HG02571 (cell line): ENCODE measurements at regions not wholly inside any gene's neighbourhood (a gene's known extent, or its start where the extent isn't known, plus 50 kb on each side); places are given as distances from the start of the nearest gene placed in this dataset.

Experiments used
- ATAC-seq: cut with Tn5 transposase; IDR thresholded peaks from one replicate; pipeline ENCODE4 v1.9.1; 2021; ENCODE audit warnings: mild to moderate bottlenecking, moderate library complexity; ENCODE audit not compliant: unreplicated experiment

DNA sequence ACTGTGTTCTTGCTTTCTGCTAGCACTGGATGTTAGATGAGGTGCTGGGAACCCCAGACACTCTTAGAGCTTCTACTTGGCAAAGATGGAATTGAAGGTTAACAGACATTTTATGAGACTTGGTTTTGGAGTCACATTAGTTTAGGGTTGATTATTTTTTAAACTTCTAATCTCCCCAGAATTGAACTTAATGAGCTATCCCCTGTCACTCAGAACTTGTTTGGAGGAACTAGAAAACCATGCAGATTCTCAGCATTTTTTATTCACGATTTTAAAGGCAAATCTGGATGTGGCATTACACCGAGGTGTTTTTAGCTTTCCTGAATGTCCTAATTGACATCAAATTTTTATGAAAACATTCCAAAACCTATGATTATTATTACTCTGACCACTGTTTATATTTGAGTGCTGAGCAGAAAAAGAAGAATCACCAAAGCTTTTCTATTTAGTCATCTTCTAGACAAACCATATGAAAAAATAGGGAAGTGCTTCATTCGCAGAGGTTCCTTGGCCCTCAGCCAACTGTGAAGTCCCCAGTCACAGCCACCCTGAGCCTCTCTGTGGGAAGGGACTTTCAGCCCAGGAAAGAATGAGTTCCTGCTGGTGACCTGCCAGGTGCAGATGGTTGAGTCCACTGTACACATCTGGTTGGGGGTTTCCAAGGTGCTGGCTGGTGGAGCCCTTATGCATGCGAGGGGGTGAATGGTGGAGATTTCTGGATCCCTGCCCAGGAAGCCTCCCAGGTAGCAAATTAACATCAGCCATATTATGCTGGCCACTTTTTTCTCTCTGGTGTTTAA, 196.0 kb upstream of the TOPAZ1 start:
- peak; percentile 77 for ATAC-seq

- ATAC-seq = no peak
Observed at GRCh38 chr3:44047796-44048195, 193.9 kb upstream of the TOPAZ1 start.

DNA sequence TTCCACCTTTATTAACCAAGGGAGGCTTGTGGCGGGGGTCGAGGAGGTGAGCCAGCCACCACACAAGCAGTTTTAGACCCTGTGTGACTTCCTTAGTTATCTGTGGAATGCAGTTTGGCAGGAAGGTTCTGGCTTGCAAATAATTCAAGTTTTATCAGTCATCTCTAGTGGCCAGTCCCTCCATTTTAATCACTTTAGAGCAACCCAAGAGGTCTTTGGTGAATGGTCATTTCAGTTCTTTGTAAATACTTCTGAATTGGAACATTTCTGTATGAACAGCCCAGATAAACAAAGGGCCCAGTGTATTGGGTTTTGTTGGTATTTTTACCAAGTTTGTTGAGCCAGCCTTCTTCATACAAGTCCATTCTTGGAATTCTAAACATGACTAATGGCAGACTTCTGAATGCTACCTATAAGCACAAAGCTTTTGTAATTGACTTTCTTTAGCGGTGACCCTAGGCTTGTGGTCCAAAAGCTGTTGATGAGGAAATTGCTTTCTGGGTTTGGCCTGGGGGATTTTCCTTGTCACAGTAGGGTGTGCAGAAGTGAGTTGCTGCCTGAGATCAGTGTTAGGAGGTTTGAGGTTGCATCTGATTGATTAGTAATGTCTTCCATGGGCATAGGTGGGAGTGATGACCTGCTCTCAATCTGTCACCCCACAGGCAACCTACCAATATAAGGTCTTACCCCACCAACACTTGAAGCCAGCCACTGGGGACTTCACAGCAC, 193.3 kb upstream of the TOPAZ1 start:
- ATAC-seq = no peak

GRCh38 chr3:44048949-44049348, 192.7 kb upstream of the TOPAZ1 start:
- ATAC-seq = no peak

GRCh38 chr3:44050101-44050500, 191.6 kb upstream of the TOPAZ1 start:
- ATAC-seq = no peak

- no peak for ATAC-seq
Observed at GRCh38 chr3:44050867-44051266, 190.8 kb upstream of the TOPAZ1 start.

- no peak for ATAC-seq
Observed at GRCh38 chr3:44055951-44056350, 185.7 kb upstream of the TOPAZ1 start.

DNA sequence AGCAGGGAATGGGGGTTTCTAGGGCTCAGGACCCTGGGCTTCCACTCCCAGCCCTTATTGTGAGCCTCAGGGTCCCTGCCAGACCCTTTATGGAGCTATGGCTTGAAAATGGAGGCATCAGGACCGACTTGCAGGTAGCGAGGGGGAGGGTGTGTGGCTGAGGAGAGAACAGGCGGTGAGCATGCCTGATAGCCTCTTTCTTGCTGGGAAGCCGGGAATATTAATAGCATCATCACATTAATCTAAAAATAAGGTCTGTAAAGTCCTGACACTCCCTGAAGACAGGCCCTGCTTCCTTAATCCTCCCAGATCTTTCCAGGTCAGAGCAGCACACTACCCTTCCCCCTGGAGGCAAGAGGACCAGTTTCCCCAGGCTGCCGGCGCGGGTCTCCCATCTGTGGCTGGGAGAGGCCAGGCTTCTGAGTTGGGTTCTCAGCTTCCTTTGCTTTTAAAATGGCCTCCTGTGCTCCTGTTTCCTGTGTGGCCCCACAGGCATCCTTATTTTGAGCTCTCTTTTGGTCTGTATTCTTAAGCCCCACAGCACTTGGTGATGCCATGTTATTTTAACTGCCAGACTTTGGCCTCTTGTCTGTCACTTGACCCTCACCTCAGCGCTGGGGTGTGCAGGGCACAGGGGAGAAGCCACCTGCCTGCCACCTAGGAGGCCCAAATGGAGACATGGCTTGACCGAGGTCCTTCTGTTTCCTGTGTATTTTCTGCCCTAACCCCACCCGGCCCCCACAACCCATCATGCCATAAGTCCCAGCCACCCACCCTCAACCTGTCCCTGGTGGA, 185.0 kb upstream of the TOPAZ1 start:
- no peak for ATAC-seq

- peak; percentile 86 for ATAC-seq
Observed at GRCh38 chr3:44058022-44058867, 183.4 kb upstream of the TOPAZ1 start.

DNA sequence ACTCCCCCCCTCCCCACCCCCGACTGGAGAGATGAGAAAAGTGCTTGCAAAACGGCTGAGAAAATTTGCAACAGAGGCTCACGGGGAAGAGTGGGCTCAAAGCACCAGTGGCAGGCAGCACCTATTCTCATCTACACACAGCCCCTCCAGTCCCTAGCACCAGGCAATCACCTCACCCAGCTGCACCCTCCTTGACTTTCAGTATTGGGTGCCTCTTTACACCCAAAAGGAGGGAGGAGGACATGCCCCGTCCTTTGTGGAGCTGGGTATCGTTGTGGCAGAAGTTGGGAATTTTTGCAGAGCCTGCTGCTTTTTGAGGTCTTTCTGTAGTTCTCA, 182.8 kb upstream of the TOPAZ1 start:
- peak; percentile 12 for ATAC-seq

DNA sequence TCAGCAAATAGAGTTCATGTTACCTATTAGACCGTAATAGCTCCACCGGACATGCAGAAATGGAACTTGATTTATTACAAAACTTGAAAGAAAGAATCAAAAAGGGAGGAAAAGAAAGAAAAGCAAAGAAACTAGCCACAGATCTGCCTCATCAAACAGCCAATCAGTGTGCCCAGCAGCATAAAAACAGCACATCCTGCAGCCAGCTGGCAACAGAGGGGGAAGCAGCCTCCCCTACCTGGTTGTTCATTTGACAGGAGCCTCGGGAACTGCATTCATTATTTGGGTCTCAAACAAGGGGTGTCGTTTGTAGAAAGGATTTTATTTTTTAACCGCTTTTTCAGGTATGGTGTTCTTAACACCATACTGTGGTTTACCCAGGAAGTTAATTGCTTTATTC, 181.5 kb upstream of the TOPAZ1 start:
- ATAC-seq = no peak

- ATAC-seq = no peak
Observed at GRCh38 chr3:44061268-44061667, 180.4 kb upstream of the TOPAZ1 start.

DNA sequence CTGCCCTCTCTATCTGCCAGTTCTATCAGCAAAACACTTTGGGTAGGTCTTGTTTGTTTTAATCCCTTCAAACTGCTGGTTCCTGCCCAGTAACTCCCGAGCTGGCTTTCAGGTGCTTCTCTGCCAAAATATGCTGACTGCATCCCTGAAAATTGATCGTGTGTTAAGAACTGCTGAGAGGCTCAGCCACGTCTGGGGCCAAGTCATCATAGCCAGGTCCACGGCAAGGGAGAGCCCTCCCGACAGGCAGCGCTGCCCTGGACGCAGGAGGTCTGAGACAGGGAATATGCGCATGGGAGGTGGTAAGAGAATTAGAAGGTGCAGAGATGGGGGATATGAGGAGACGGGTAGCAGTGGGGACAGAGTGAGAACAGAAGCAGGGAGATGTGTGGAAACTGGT, 179.7 kb upstream of the TOPAZ1 start:
- no peak for ATAC-seq

DNA sequence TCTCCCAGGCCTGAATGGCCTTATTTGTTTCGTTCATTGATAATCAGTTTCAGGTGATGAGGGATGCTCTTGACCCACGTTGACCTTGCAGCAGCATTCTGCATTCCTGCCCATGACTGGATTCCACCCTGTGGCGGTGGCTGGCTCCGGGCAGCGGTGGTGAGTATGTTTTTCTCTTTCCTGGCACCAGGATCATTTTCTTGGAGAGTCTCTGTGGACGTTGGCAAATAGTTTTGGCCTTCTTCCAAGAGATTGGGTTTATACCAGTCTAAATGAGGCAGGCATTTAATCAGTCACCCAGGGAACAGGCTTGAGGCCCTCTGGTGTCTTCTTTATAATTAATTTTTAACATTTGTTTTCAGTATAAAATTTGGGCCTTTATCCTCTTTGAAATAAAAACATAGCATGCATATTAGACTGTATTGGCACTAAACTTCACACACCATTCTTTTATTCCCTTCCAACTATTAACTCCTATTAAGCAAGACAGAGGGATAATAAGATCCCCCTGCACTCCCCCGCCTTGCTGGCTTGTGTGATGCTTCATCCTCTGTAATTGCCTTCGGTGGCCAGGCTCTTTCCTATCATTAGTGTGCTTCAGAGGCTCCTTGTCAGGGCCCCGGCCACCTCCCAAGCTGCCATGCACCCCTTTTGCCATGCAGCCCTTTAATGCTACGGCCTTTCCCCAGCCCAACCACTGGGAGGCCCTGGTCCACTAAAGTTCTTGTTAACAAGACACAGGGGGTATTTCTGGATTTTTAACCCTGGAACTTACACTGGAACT, 176.2 kb upstream of the TOPAZ1 start:
- no peak for ATAC-seq

DNA sequence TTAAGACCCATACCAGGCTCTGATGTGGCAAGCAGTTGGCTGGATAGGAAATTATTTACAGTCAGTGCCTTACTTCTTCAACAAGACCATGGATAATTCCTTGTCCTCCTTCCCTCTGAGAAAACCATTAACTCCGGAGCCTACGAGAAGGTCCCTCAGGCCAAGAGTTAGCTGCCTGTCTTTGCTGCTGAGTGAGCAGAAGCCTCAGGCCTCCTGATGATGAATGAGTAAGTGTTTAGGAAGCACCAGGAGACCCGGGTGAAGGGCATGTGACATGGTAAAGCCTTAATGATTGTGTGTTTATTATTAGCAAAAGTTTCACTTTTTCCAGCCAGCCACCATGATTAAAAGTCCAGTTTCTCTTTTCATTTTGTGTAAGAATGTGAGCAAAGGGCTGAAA, 174.9 kb upstream of the TOPAZ1 start:
- ATAC-seq = no peak

DNA sequence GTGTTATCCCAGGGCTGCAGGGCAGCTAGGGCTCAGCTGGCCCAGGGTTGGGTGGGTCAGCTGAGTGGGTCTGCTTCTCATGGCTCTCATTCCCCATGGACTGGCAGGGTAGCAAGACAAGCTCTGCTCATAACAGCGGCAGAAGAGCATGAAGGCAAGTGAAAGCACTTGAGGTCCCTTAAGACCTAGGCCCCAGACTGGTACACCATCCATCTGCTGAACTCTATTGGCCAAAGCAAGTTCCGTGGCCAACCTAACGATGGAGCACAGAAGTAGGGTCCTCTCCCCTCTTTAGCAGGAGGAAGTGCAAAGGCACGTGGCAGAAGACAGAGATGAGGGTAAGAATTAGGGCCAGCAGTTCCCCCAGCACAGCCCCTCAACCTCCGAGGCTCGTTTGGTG, 174.3 kb upstream of the TOPAZ1 start:
- no peak for ATAC-seq

- no peak for ATAC-seq
Observed at GRCh38 chr3:44068753-44069152, 172.9 kb upstream of the TOPAZ1 start.

GRCh38 chr3:44069276-44069675, 172.4 kb upstream of the TOPAZ1 start:
- ATAC-seq = no peak

- no peak for ATAC-seq
Observed at GRCh38 chr3:44070841-44071546, 170.7 kb upstream of the TOPAZ1 start.
